ENCODE measurements at regions not wholly inside any gene's neighbourhood (a gene's known extent, or its start where the extent isn't known, plus 50 kb on each side); places are given as distances from the start of the nearest gene placed in this dataset.

DNA sequence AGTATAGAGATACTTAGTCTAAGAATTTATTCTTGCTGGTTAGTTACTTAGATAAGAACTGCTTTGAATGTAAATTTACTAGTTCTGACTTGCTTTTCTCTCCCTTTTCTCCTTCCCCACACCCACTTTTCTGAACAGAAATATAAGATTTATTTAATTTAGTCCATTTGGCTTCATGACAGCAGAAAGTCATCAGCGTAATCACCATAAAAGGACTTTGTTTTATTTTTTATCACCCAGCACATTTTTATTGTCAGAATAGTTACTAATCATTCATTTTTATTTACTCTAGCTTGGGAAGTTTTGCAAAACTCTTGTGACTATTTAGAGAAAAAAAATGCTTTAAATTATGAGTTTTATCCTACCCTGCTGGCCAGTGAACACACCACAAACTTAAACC is 197.2 kb downstream of the CHRM3 start:
- Histone ChIP-seq H3K9me3 (ENCODE audit: low read depth, low read length) (no peaks in the 10 kb centered on the region), H2AFZ (ENCODE audit: low read length) (no peak overlapping the region), H3K79me2 (ENCODE audit: insufficient read depth, low read length) (no peaks in the 10 kb centered on the region), H3K27ac (ENCODE audit: low read depth, low read length) (no peak overlapping the region), H4K20me1 (ENCODE audit: insufficient read depth, low read length) (no peaks in the 10 kb centered on the region), H3K4me2 (ENCODE audit: insufficient read depth, low read length) (no peak overlapping the region), H3K27me3 (ENCODE audit: insufficient read depth, low read length) (no peaks in the 10 kb centered on the region), H3K4me1 (ENCODE audit: insufficient read depth, low read length) (no peaks in the 10 kb centered on the region), H3K36me3 (ENCODE audit: insufficient read depth, low read length) (no peaks in the 10 kb centered on the region), H3K4me3 (ENCODE audit: insufficient read depth, low read length) (no peak overlapping the region)
- DNase-seq (ENCODE audit: insufficient read length, low spot score, missing footprints) = no peak
- TF ChIP-seq, protein P1, sequence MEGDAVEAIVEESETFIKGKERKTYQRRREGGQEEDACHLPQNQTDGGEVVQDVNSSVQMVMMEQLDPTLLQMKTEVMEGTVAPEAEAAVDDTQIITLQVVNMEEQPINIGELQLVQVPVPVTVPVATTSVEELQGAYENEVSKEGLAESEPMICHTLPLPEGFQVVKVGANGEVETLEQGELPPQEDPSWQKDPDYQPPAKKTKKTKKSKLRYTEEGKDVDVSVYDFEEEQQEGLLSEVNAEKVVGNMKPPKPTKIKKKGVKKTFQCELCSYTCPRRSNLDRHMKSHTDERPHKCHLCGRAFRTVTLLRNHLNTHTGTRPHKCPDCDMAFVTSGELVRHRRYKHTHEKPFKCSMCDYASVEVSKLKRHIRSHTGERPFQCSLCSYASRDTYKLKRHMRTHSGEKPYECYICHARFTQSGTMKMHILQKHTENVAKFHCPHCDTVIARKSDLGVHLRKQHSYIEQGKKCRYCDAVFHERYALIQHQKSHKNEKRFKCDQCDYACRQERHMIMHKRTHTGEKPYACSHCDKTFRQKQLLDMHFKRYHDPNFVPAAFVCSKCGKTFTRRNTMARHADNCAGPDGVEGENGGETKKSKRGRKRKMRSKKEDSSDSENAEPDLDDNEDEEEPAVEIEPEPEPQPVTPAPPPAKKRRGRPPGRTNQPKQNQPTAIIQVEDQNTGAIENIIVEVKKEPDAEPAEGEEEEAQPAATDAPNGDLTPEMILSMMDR (IDR thresholded peaks at IDR 0.05; ENCODE audit: extremely low read depth, low read depth, low read length) = no peak

DNA sequence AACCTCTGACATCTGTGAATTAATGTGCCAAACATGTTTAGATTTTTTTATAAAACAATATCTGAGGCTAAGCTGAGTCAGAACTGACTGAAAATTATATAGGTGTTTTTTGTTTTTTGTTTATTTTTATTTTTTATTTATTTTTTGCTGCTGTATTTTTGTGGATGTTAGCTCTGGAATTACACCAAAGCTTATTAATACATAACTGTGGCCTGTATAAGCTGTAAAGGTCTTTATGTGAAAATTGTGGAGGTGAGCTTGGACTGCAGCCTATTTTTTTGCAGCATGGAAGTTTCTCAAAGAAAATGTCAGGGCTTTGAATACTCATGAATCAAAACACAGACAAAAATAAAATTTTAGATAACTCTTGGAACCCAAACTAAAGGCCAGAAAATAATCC is 199.8 kb downstream of the CHRM3 start:
- H3K4me2 ChIP-seq (ENCODE audit: insufficient read depth, low read length) = no peak overlapping the region
- H2AFZ ChIP-seq (ENCODE audit: low read length) = no peak overlapping the region
- no peaks in the 10 kb centered on the region for H3K4me1 ChIP-seq (ENCODE audit: insufficient read depth, low read length)
- no peaks in the 10 kb centered on the region for H3K36me3 ChIP-seq (ENCODE audit: insufficient read depth, low read length)
- no peak for DNase-seq (ENCODE audit: insufficient read length, low spot score, missing footprints)
- no peak overlapping the region for H3K27ac ChIP-seq (ENCODE audit: low read depth, low read length)
- H3K4me3 ChIP-seq (ENCODE audit: insufficient read depth, low read length) = no peak overlapping the region
- no peaks in the 10 kb centered on the region for H3K9me3 ChIP-seq (ENCODE audit: low read depth, low read length)
- no peaks in the 10 kb centered on the region for H3K27me3 ChIP-seq (ENCODE audit: insufficient read depth, low read length)
- TF ChIP-seq, protein P1 (IDR thresholded peaks at IDR 0.05; ENCODE audit: extremely low read depth, low read depth, low read length) = no peak
- H3K79me2 ChIP-seq (ENCODE audit: insufficient read depth, low read length) = no peaks in the 10 kb centered on the region
- no peaks in the 10 kb centered on the region for H4K20me1 ChIP-seq (ENCODE audit: insufficient read depth, low read length)

DNA sequence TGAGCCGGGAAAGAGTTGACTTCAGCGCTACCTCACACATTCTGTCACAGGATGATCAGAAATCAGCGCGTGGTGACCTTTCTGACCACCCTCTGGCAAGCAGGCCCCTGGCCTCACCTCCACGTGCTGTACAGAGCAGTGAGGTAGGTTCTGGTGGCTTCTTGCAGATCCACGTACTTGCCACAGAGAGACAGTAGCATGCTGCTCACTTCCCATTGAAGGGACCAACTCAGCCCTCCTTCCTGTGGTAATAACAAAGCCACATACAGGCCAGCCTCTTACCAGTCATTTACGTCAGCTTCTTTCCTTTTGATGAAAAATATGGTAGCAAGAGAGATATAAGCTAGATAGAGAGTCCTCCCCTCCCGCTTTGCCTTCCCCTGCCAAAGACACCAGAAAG is 200.7 kb downstream of the CHRM3 start:
- TF ChIP-seq, protein P1 (IDR thresholded peaks at IDR 0.05; ENCODE audit: extremely low read depth, low read depth, low read length) = no peak
- H3K79me2 ChIP-seq (ENCODE audit: insufficient read depth, low read length) = no peaks in the 10 kb centered on the region
- H3K27me3 ChIP-seq (ENCODE audit: insufficient read depth, low read length) = no peaks in the 10 kb centered on the region
- no peaks in the 10 kb centered on the region for H3K36me3 ChIP-seq (ENCODE audit: insufficient read depth, low read length)
- H3K9me3 ChIP-seq (ENCODE audit: low read depth, low read length) = no peaks in the 10 kb centered on the region
- H3K27ac ChIP-seq (ENCODE audit: low read depth, low read length) = no peak overlapping the region
- H3K4me1 ChIP-seq (ENCODE audit: insufficient read depth, low read length) = no peaks in the 10 kb centered on the region
- no peak overlapping the region for H3K4me3 ChIP-seq (ENCODE audit: insufficient read depth, low read length)
- H2AFZ ChIP-seq (ENCODE audit: low read length) = no peak overlapping the region
- H4K20me1 ChIP-seq (ENCODE audit: insufficient read depth, low read length) = no peaks in the 10 kb centered on the region
- DNase-seq (ENCODE audit: insufficient read length, low spot score, missing footprints) = no peak
- no peak overlapping the region for H3K4me2 ChIP-seq (ENCODE audit: insufficient read depth, low read length)

DNA sequence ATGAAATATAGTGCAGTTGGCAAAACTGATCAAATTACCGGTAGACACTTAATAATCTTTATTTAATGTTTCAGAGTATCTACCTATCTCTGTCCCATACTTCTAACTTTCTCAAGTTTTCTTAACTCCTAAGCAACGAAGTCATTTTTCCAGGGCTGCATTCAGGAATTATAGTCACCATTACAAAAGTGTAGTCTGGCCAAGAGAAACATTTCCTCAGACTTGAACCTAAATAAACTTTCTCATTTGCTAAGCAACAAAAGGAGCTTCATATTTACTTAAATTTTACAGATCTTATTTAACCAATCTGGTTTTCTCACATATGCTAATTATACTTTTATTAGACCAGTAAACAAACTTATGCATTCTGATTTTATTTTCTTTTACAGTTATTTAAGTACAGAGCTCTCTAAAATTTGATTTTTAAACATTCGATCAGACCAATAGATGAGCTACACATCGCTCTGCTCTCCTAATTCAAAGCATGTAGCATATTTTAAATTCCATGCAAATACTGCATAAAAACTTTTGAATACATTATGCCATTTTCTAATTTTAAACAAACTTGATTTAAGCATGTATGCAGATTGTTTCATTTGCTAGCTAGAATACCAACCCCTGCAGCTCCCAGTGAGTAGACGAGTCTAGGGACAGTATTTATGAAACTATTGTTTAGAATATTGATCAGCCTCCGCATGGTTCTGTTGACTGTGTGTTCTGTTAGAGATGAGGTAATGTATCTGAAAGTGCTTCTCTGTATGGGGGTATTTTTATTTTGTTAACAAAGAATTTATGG is 201.4 kb downstream of the CHRM3 start:
- Histone ChIP-seq H3K27ac (ENCODE audit: low read depth, low read length) (no peak overlapping the region), H3K4me2 (ENCODE audit: insufficient read depth, low read length) (no peak overlapping the region), H3K4me3 (ENCODE audit: insufficient read depth, low read length) (no peak overlapping the region), H3K79me2 (ENCODE audit: insufficient read depth, low read length) (no peaks in the 10 kb centered on the region), H3K9me3 (ENCODE audit: low read depth, low read length) (no peaks in the 10 kb centered on the region), H3K4me1 (ENCODE audit: insufficient read depth, low read length) (no peaks in the 10 kb centered on the region), H2AFZ (ENCODE audit: low read length) (no peak overlapping the region), H3K36me3 (ENCODE audit: insufficient read depth, low read length) (no peaks in the 10 kb centered on the region), H4K20me1 (ENCODE audit: insufficient read depth, low read length) (no peaks in the 10 kb centered on the region), H3K27me3 (ENCODE audit: insufficient read depth, low read length) (no peaks in the 10 kb centered on the region)
- TF ChIP-seq, protein P1 (IDR thresholded peaks at IDR 0.05; ENCODE audit: extremely low read depth, low read depth, low read length) = no peak
- DNase-seq (ENCODE audit: insufficient read length, low spot score, missing footprints) = no peak

All from osteoblast (primary cell).